ENCODE measurements at regions not wholly inside any gene's neighbourhood (a gene's known extent, or its start where the extent isn't known, plus 50 kb on each side); places are given as distances from the start of the nearest gene placed in this dataset.

DNA sequence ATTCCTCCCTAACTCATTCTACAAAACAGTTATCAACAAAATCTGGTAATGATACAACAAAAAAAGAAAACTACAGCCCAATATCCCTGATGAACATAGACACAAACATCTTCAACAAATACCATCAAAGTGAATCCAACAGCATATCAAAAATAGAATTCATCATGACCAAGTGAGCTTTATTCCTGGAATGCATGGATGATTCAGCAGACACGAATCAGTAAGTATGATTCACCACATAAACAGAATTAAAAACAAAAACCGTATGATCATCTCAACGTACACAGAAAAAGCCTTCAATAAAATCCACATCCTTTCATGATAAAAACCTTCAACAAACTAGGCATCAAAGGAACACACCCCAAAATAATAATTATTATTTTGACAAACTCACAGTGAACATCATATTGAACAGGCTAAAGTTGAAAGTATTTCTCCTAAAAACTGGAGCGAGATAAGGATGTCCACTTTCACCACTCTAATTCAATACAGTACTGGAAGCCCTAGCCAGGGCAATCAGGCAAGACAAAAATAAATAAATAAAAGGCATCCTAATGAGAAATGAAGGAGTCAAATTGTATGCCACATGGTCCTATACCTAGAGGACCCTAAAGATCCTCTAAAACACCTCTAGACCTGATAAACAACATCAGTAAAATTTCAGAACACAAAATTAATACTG, 305.1 kb upstream of the RGMB start:
- TF ChIP-seq, protein P1, sequence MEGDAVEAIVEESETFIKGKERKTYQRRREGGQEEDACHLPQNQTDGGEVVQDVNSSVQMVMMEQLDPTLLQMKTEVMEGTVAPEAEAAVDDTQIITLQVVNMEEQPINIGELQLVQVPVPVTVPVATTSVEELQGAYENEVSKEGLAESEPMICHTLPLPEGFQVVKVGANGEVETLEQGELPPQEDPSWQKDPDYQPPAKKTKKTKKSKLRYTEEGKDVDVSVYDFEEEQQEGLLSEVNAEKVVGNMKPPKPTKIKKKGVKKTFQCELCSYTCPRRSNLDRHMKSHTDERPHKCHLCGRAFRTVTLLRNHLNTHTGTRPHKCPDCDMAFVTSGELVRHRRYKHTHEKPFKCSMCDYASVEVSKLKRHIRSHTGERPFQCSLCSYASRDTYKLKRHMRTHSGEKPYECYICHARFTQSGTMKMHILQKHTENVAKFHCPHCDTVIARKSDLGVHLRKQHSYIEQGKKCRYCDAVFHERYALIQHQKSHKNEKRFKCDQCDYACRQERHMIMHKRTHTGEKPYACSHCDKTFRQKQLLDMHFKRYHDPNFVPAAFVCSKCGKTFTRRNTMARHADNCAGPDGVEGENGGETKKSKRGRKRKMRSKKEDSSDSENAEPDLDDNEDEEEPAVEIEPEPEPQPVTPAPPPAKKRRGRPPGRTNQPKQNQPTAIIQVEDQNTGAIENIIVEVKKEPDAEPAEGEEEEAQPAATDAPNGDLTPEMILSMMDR (IDR thresholded peaks at IDR 0.05), result no peak
- no peak for TF ChIP-seq POLR2A (IDR thresholded peaks at IDR 0.05)

Measured in uterus (tissue), 2 donors.